Keratinocyte (primary cell): ENCODE measurements at regions not wholly inside any gene's neighbourhood (a gene's known extent, or its start where the extent isn't known, plus 50 kb on each side); places are given as distances from the start of the nearest gene placed in this dataset.

ENCODE experiments used
- DNase-seq: peaks from one replicate; pipeline ENCODE4 v3.0.0-alpha.2; 2011; ENCODE audit warnings: low read depth, missing footprints, low spot score
- FAIRE-seq: peaks from 2 replicates; lab custom pipeline; 2011; peaks lifted over from hg19 to GRCh38; lab: Jason Lieb, UNC
- H2AFZ ChIP-seq: 2 replicates; pipeline ENCODE4 v1.6.0; 2012; ENCODE audit warnings: low read length, control low read depth, inconsistent platforms; ENCODE audit not compliant: control insufficient read depth
- H3K27ac ChIP-seq: 2 replicates; pipeline ENCODE4 v1.5.1; 2011; ENCODE audit warnings: low read length; ENCODE audit not compliant: control insufficient read depth, insufficient read depth
- H3K27me3 ChIP-seq: 3 replicates; pipeline ENCODE4 v1.6.0; 2011; ENCODE audit warnings: low read length; ENCODE audit not compliant: control insufficient read depth, insufficient read depth; ENCODE audit errors: extremely low read depth
- H3K36me3 ChIP-seq, 2 experiments: 2 replicates in 1 of 2; 3 replicates in 1 of 2; pipeline ENCODE4 v1.5.1; 2011; ENCODE audit warnings: low read length in 2 of 2, mild to moderate bottlenecking in 1 of 2; ENCODE audit not compliant: control insufficient read depth in 2 of 2, insufficient read depth in 2 of 2; ENCODE audit errors: extremely low read depth in 1 of 2
- H3K4me1 ChIP-seq: 3 replicates; pipeline ENCODE4 v1.5.1; 2011; ENCODE audit warnings: low read length; ENCODE audit not compliant: control insufficient read depth, insufficient read depth; ENCODE audit errors: extremely low read depth
- H3K4me2 ChIP-seq: 3 replicates; pipeline ENCODE4 v1.6.0; 2011; ENCODE audit warnings: low read depth, low read length; ENCODE audit not compliant: control insufficient read depth, insufficient read depth; ENCODE audit errors: extremely low read depth
- H3K4me3 ChIP-seq, 3 experiments: fragments of 200-600 bp in 1 of 3; sonication (generic) in 1 of 3; 2 replicates in 2 of 3; 3 replicates in 1 of 3; pipeline ENCODE4 v1.5.1; 2011 to 2016; ENCODE audit warnings: low read length in 3 of 3, mild to moderate bottlenecking in 3 of 3, control low read depth in 2 of 3, inconsistent platforms in 1 of 3, low read depth in 1 of 3, mixed read lengths in 1 of 3, mixed run types in 1 of 3, moderate library complexity in 1 of 3; ENCODE audit not compliant: control insufficient read depth in 2 of 3, insufficient read depth in 2 of 3; ENCODE audit errors: extremely low read depth in 1 of 3
- H3K79me2 ChIP-seq: 2 replicates; pipeline ENCODE4 v1.6.0; 2012; ENCODE audit warnings: low read length; ENCODE audit not compliant: control insufficient read depth, insufficient read depth
- H3K9ac ChIP-seq: 3 replicates; pipeline ENCODE4 v1.6.0; 2011; ENCODE audit warnings: low read length; ENCODE audit not compliant: control insufficient read depth, insufficient read depth; ENCODE audit errors: extremely low read depth
- H3K9me1 ChIP-seq: 3 replicates; pipeline ENCODE4 v1.6.0; 2011; ENCODE audit warnings: low read length; ENCODE audit not compliant: control insufficient read depth, insufficient read depth; ENCODE audit errors: extremely low read depth
- H3K9me3 ChIP-seq: 2 replicates; pipeline ENCODE4 v1.5.1; 2012; ENCODE audit warnings: low read depth, low read length; ENCODE audit not compliant: control insufficient read depth
- H4K20me1 ChIP-seq: 3 replicates; pipeline ENCODE4 v1.6.0; 2011; ENCODE audit warnings: low read length; ENCODE audit not compliant: control insufficient read depth, insufficient read depth; ENCODE audit errors: extremely low read depth
- EZH2 ChIP-seq: IDR thresholded peaks from one replicate; pipeline ENCODE4 v1.6.1; 2012; ENCODE audit warnings: inconsistent platforms, mild to moderate bottlenecking, low read length, moderate library complexity
- dilution Hi-C: fragments of 300-500 bp; cut with MboI; formaldehyde crosslinking; loops from one replicate; pipeline ENCODE4 v1.7.0; 2020; ENCODE audit warnings: low sequenced_read_pairs; ENCODE audit not compliant: extremely low pct_ligation_motif_present
- TF ChIP-seq, protein P1 (sequence below), 3 experiments: IDR thresholded peaks in 1 of 3; conservative IDR thresholded peaks in 1 of 3; optimal IDR thresholded peaks in 1 of 3; 2 replicates in 2 of 3; 3 replicates in 1 of 3; pipeline versions ENCODE3 to v1.5.1; 2011; ENCODE audit warnings: low read length in 3 of 3, mild to moderate bottlenecking in 3 of 3, moderate library complexity in 2 of 3, control low read depth in 1 of 3, inconsistent platforms in 1 of 3; ENCODE audit not compliant: insufficient read depth in 2 of 3; ENCODE audit errors: extremely low read depth in 1 of 3

DNA sequence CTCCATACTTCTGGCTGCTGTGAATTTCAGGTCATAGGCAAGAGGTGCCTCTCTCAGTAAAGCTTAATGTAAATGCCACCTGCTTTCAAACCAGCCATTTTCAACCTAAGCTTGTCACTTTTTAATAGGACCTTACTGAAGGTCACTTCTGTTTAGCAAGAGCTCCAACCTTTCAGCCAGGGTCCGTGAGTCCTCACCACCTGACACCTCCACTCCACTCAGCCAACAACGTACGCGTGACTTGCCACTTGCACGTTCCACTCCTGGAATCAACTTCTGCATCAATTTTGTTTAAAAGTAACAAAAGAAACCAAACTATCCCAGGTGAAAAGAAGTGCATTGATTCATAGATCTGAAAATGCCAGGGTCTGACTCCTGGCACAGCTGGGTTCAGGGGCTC lies 114.4 kb downstream of the TRIM29 start:
- Histone ChIP-seq H3K9ac (no peak overlapping the region), H3K27ac (no peak overlapping the region), H3K9me1 (no peaks in the 10 kb centered on the region), H3K4me2 (no peak overlapping the region), H3K36me3 (no peaks in the 10 kb centered on the region), H4K20me1 (no peaks in the 10 kb centered on the region), H3K9me3 (no peaks in the 10 kb centered on the region), H3K4me1 (peaks cover 3% of the 10 kb centered on the region), H3K79me2 (no peaks in the 10 kb centered on the region), H3K4me3 (no peak overlapping the region), H3K27me3 (peaks cover under 1% of the 10 kb centered on the region), H2AFZ (no peak overlapping the region)
- dilution Hi-C loops, result no loop called here
- FAIRE-seq, result no peak
- no peak for DNase-seq
- TF ChIP-seq, protein P1, sequence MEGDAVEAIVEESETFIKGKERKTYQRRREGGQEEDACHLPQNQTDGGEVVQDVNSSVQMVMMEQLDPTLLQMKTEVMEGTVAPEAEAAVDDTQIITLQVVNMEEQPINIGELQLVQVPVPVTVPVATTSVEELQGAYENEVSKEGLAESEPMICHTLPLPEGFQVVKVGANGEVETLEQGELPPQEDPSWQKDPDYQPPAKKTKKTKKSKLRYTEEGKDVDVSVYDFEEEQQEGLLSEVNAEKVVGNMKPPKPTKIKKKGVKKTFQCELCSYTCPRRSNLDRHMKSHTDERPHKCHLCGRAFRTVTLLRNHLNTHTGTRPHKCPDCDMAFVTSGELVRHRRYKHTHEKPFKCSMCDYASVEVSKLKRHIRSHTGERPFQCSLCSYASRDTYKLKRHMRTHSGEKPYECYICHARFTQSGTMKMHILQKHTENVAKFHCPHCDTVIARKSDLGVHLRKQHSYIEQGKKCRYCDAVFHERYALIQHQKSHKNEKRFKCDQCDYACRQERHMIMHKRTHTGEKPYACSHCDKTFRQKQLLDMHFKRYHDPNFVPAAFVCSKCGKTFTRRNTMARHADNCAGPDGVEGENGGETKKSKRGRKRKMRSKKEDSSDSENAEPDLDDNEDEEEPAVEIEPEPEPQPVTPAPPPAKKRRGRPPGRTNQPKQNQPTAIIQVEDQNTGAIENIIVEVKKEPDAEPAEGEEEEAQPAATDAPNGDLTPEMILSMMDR (optimal IDR thresholded peaks at IDR 0.05 in 1 of 3, IDR thresholded peaks at IDR 0.05 in 1 of 3, conservative IDR thresholded peaks at IDR 0.05 in 1 of 3; ENCODE audit: extremely low read depth in 1 of 3, insufficient read depth in 2 of 3, low read length in 3 of 3), result no peak
- TF ChIP-seq EZH2, result no peak

DNA sequence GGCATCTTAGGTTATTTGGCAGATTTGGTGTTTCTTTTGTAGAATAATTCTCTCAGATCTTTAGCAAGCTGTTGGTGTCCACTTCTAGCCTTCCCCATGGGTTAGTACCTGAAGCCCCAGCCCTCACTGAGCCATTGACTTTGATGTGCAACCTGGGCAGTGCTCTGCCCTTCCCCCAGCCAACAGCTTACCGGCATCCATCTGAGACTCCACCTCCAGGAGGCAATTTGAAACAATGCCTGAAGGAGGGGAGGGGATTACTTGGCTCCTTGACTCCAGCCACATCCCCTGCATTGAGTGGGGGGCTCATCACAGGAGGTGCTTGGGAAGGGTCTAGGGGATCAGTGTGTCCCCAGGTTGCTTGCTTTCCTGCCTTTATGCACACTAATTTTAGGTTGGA lies 114.8 kb downstream of the TRIM29 start:
- dilution Hi-C loops, result no loop called here
- peaks cover 1% of the 10 kb centered on the region for H3K27me3 ChIP-seq
- no peaks in the 10 kb centered on the region for H3K36me3 ChIP-seq
- no peaks in the 10 kb centered on the region for H3K9me1 ChIP-seq
- FAIRE-seq, result no peak
- no peaks in the 10 kb centered on the region for H3K79me2 ChIP-seq
- no peak overlapping the region for H3K27ac ChIP-seq
- no peak for DNase-seq
- no peak overlapping the region for H3K9ac ChIP-seq
- H3K4me3 ChIP-seq, result no peak overlapping the region
- no peak overlapping the region for H2AFZ ChIP-seq
- TF ChIP-seq, protein P1 (optimal IDR thresholded peaks at IDR 0.05 in 1 of 3, IDR thresholded peaks at IDR 0.05 in 1 of 3, conservative IDR thresholded peaks at IDR 0.05 in 1 of 3; ENCODE audit: extremely low read depth in 1 of 3, insufficient read depth in 2 of 3, low read length in 3 of 3), result no peak
- TF ChIP-seq EZH2, result no peak
- no peaks in the 10 kb centered on the region for H3K9me3 ChIP-seq
- H3K4me2 ChIP-seq, result no peak overlapping the region
- no peaks in the 10 kb centered on the region for H4K20me1 ChIP-seq
- H3K4me1 ChIP-seq, result peaks cover 3% of the 10 kb centered on the region
